Neural progenitor cell (in vitro differentiated cells): ENCODE measurements at regions not wholly inside any gene's neighbourhood (a gene's known extent, or its start where the extent isn't known, plus 50 kb on each side); places are given as distances from the start of the nearest gene placed in this dataset.

Experiments used
- DNase-seq: peaks from one replicate; pipeline ENCODE4 v3.0.0-alpha.2; 2016; ENCODE audit warnings: low spot score
- H2AFZ ChIP-seq: fragments of 200-600 bp; sonication (generic); replicated peaks from 2 replicates; pipeline ENCODE4 v1.6.1; 2016; ENCODE audit warnings: antibody characterized with exemption
- H3F3A ChIP-seq: fragments of 200-600 bp; sonication (generic); 2 replicates; pipeline ENCODE4 v1.6.1; 2016; ENCODE audit warnings: antibody characterized with exemption, low read depth
- H3K27ac ChIP-seq: fragments of 200-600 bp; sonication (generic); 2 replicates; pipeline ENCODE4 v1.5.1; 2016; ENCODE audit warnings: mild to moderate bottlenecking
- H3K27me3 ChIP-seq: fragments of 200-600 bp; sonication (generic); 2 replicates; pipeline ENCODE4 v1.6.1; 2016; ENCODE audit warnings: mild to moderate bottlenecking, moderate library complexity
- H3K36me3 ChIP-seq: fragments of 200-600 bp; sonication (generic); 2 replicates; pipeline ENCODE4 v1.5.1; 2016
- H3K4me1 ChIP-seq: fragments of 200-600 bp; sonication (generic); 2 replicates; pipeline ENCODE4 v1.6.1; 2016; ENCODE audit warnings: mixed run types
- H3K4me2 ChIP-seq: fragments of 200-600 bp; sonication (generic); 2 replicates; pipeline ENCODE4 v1.6.1; 2016
- H3K4me3 ChIP-seq: fragments of 200-600 bp; sonication (generic); 2 replicates; pipeline ENCODE4 v1.5.1; 2016
- H3K79me2 ChIP-seq: fragments of 200-600 bp; sonication (generic); 2 replicates; pipeline ENCODE4 v1.6.1; 2016; ENCODE audit warnings: low read depth
- H3K9ac ChIP-seq: fragments of 200-600 bp; sonication (generic); 2 replicates; pipeline ENCODE4 v1.6.1; 2016
- H3K9me3 ChIP-seq: fragments of 200-600 bp; sonication (generic); 2 replicates; pipeline ENCODE4 v1.5.1; 2016; ENCODE audit warnings: low read depth
- H4K20me1 ChIP-seq: fragments of 200-600 bp; sonication (generic); 2 replicates; pipeline ENCODE4 v1.6.1; 2016; ENCODE audit warnings: low read depth
- H3K27ac Mint-ChIP-seq: 3 replicates; pipeline ENCODE4 v1.8.0; 2021; ENCODE audit warnings: mixed read lengths
- H3K27me3 Mint-ChIP-seq: 2 replicates; pipeline ENCODE4 v1.8.0; 2022; ENCODE audit warnings: low read depth, mild to moderate bottlenecking, inconsistent platforms, moderate library complexity, mixed read lengths; ENCODE audit not compliant: insufficient read depth
- H3K36me3 Mint-ChIP-seq: 3 replicates; pipeline ENCODE4 v1.8.0; 2021; ENCODE audit warnings: mixed read lengths
- H3K4me1 Mint-ChIP-seq: 3 replicates; pipeline ENCODE4 v1.8.0; 2021; ENCODE audit warnings: mixed read lengths
- H3K4me3 Mint-ChIP-seq: 3 replicates; pipeline ENCODE4 v1.8.0; 2021; ENCODE audit warnings: mild to moderate bottlenecking, moderate library complexity, mixed read lengths
- H3K9me3 Mint-ChIP-seq: 3 replicates; pipeline ENCODE4 v1.8.0; 2020; ENCODE audit warnings: mixed read lengths
- EZH2 ChIP-seq: fragments of 200-600 bp; sonication (generic); IDR thresholded peaks from 2 replicates; pipeline ENCODE4 v1.6.1; 2017; ENCODE audit warnings: antibody characterized with exemption, mild to moderate bottlenecking, moderate library complexity
- EZH2phosphoT487 ChIP-seq: fragments of 200-600 bp; sonication (generic); IDR thresholded peaks from 2 replicates; pipeline ENCODE4 v1.6.1; 2017; ENCODE audit warnings: antibody characterized with exemption
- TF ChIP-seq, protein P1 (sequence below): fragments of 200-600 bp; sonication (generic); IDR thresholded peaks from 2 replicates; pipeline ENCODE4 v1.5.1; 2017; ENCODE audit warnings: antibody characterized with exemption, mild to moderate bottlenecking

DNA sequence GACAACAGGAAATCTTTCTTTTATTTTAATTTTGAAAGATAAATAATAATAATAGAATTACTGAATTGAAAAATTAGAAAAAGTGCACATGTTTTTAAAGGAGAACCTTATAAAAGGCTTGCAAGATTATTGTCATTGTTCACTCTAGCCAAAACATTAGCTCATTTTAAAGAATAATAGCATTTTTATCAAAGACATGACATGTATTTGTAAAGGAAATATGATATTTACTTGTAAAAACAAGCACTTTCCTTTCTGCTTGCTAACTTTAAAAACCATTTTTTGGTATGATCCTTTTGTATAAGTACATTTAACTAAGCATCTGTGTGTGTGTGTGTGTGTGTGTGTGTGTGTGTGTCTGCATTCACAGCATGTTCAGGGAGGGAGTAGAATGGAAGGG is 156.3 kb upstream of the C1orf87 start:
- Histone ChIP-seq H3K27me3 (no peaks in the 10 kb centered on the region), H3K4me3 (no peak overlapping the region), H3K9me3 (no peaks in the 10 kb centered on the region), H3K9ac (no peak overlapping the region), H3F3A (no peaks in the 10 kb centered on the region), H3K4me1 (no peaks in the 10 kb centered on the region), H4K20me1 (no peaks in the 10 kb centered on the region), H3K27ac (no peak overlapping the region), H3K79me2 (no peaks in the 10 kb centered on the region), H3K4me2 (no peak overlapping the region), H2AFZ (no peak overlapping the region), H3K36me3 (no peaks in the 10 kb centered on the region)
- TF ChIP-seq EZH2phosphoT487 = no peak
- TF ChIP-seq, protein P1, sequence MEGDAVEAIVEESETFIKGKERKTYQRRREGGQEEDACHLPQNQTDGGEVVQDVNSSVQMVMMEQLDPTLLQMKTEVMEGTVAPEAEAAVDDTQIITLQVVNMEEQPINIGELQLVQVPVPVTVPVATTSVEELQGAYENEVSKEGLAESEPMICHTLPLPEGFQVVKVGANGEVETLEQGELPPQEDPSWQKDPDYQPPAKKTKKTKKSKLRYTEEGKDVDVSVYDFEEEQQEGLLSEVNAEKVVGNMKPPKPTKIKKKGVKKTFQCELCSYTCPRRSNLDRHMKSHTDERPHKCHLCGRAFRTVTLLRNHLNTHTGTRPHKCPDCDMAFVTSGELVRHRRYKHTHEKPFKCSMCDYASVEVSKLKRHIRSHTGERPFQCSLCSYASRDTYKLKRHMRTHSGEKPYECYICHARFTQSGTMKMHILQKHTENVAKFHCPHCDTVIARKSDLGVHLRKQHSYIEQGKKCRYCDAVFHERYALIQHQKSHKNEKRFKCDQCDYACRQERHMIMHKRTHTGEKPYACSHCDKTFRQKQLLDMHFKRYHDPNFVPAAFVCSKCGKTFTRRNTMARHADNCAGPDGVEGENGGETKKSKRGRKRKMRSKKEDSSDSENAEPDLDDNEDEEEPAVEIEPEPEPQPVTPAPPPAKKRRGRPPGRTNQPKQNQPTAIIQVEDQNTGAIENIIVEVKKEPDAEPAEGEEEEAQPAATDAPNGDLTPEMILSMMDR = no peak
- TF ChIP-seq EZH2 = no peak
- no peak for DNase-seq
- H3K4me1 Mint-ChIP-seq = no peaks in the 10 kb centered on the region
- peaks cover 2% of the 10 kb centered on the region for H3K36me3 Mint-ChIP-seq
- H3K27ac Mint-ChIP-seq = no peak overlapping the region
- no peak overlapping the region for H3K4me3 Mint-ChIP-seq
- peaks cover 2% of the 10 kb centered on the region for H3K27me3 Mint-ChIP-seq
- peaks cover 6% of the 10 kb centered on the region for H3K9me3 Mint-ChIP-seq

DNA sequence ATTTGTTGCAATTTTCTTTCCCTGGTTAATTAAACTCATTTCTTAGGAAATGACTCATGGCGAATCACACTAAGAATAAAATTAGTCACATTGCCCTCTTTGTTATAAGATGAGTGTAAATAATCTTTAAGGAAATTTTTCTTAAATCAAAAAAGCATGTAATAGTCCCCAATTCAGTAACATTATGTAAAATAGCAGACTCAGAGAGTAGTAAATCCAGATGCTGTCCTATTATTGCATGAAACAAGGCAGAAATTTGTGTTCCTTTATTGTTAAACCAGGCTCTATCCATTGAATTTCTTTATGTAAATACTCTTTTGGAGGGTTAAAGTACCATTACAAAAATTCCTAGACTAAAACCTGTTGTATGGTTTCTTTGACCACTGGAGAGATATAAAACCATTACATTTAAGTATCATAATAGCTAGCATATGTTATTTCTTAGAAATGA is 154.5 kb upstream of the C1orf87 start:
- TF ChIP-seq, protein P1 = no peak
- TF ChIP-seq EZH2 (no peak), EZH2phosphoT487 (no peak)
- Histone ChIP-seq H3K4me1 (no peaks in the 10 kb centered on the region), H3K9me3 (no peaks in the 10 kb centered on the region), H3K4me3 (no peak overlapping the region), H3F3A (no peaks in the 10 kb centered on the region), H3K79me2 (no peaks in the 10 kb centered on the region), H4K20me1 (no peaks in the 10 kb centered on the region), H3K36me3 (no peaks in the 10 kb centered on the region), H3K4me2 (no peak overlapping the region), H2AFZ (no peak overlapping the region), H3K27me3 (no peaks in the 10 kb centered on the region), H3K27ac (no peak overlapping the region), H3K9ac (no peak overlapping the region)
- Mint-ChIP-seq H3K4me1 (no peaks in the 10 kb centered on the region), H3K36me3 (peaks cover 2% of the 10 kb centered on the region), H3K9me3 (peaks cover 6% of the 10 kb centered on the region), H3K27me3 (peaks cover 2% of the 10 kb centered on the region), H3K4me3 (no peak overlapping the region), H3K27ac (no peak overlapping the region)
- DNase-seq = no peak

GRCh38 chr1:60227601-60228000 is 154.0 kb upstream of the C1orf87 start:
- H4K20me1 ChIP-seq = no peaks in the 10 kb centered on the region
- H3K36me3 ChIP-seq = no peaks in the 10 kb centered on the region
- no peak for DNase-seq
- H3K9ac ChIP-seq = no peak overlapping the region
- H3K4me3 ChIP-seq = no peak overlapping the region
- H3K9me3 ChIP-seq = no peaks in the 10 kb centered on the region
- no peaks in the 10 kb centered on the region for H3K4me1 ChIP-seq
- Mint-ChIP-seq H3K27ac (no peak overlapping the region), H3K36me3 (peaks cover 2% of the 10 kb centered on the region), H3K9me3 (peaks cover 6% of the 10 kb centered on the region), H3K4me3 (no peak overlapping the region), H3K27me3 (peaks cover 2% of the 10 kb centered on the region), H3K4me1 (no peaks in the 10 kb centered on the region)
- H3K79me2 ChIP-seq = no peaks in the 10 kb centered on the region
- H3K27me3 ChIP-seq = no peaks in the 10 kb centered on the region
- no peak overlapping the region for H3K27ac ChIP-seq
- TF ChIP-seq EZH2 (no peak), EZH2phosphoT487 (no peak)
- TF ChIP-seq, protein P1 = no peak
- no peak overlapping the region for H3K4me2 ChIP-seq
- H2AFZ ChIP-seq = no peak overlapping the region
- H3F3A ChIP-seq = no peaks in the 10 kb centered on the region
